H9 (cell line): ENCODE measurements at regions not wholly inside any gene's neighbourhood (a gene's known extent, or its start where the extent isn't known, plus 50 kb on each side); places are given as distances from the start of the nearest gene placed in this dataset.

ENCODE experiments used
- DNase-seq: peaks from one replicate; pipeline ENCODE4 v3.0.0-alpha.2; 2017
- H2AFZ ChIP-seq: one replicate; pipeline ENCODE4 v1.6.1; 2013; ENCODE audit warnings: mild to moderate bottlenecking, low read length, control low read depth, moderate library complexity
- H2AK5ac ChIP-seq: 2 replicates; pipeline ENCODE4 v1.6.1; 2013; ENCODE audit warnings: low read length, control low read depth, mixed read lengths; ENCODE audit not compliant: insufficient read length
- H2BK120ac ChIP-seq: one replicate; pipeline ENCODE4 v1.6.1; 2013; ENCODE audit warnings: low read depth, mild to moderate bottlenecking, low read length, control low read depth, inconsistent platforms; ENCODE audit not compliant: poor library complexity, severe bottlenecking
- H2BK12ac ChIP-seq: 2 replicates; pipeline ENCODE4 v1.6.1; 2013; ENCODE audit warnings: low read length, control low read depth, mixed read lengths, low read depth; ENCODE audit not compliant: insufficient read length
- H2BK15ac ChIP-seq: 2 replicates; pipeline ENCODE4 v1.6.1; 2013; ENCODE audit warnings: low read depth, low read length, control low read depth
- H2BK20ac ChIP-seq: one replicate; pipeline ENCODE4 v1.6.1; 2013; ENCODE audit warnings: low read depth, mild to moderate bottlenecking, low read length, control low read depth, inconsistent platforms; ENCODE audit not compliant: poor library complexity, severe bottlenecking
- H2BK5ac ChIP-seq: 2 replicates; pipeline ENCODE4 v1.6.1; 2013; ENCODE audit warnings: low read length, control low read depth, mixed read lengths; ENCODE audit not compliant: insufficient read length
- H3K14ac ChIP-seq: 2 replicates; pipeline ENCODE4 v1.6.1; 2013; ENCODE audit warnings: low read length, control low read depth; ENCODE audit not compliant: insufficient read depth
- H3K18ac ChIP-seq: 2 replicates; pipeline ENCODE4 v1.6.1; 2013; ENCODE audit warnings: low read depth, mild to moderate bottlenecking, mixed read lengths, low read length, control low read depth; ENCODE audit not compliant: insufficient read length
- H3K23ac ChIP-seq: 2 replicates; pipeline ENCODE4 v1.6.1; 2013; ENCODE audit warnings: low read length, control low read depth, mixed read lengths, low read depth; ENCODE audit not compliant: insufficient read length
- H3K23me2 ChIP-seq: 2 replicates; pipeline ENCODE4 v1.6.1; 2013; ENCODE audit warnings: low read depth, mild to moderate bottlenecking, mixed read lengths, low read length, control low read depth; ENCODE audit not compliant: insufficient read length, poor library complexity, severe bottlenecking
- H3K27ac ChIP-seq: 2 replicates; pipeline ENCODE4 v1.5.1; 2013; ENCODE audit warnings: low read length, control low read depth, mixed read lengths, low read depth; ENCODE audit not compliant: insufficient read length
- H3K27me3 ChIP-seq: 2 replicates; pipeline ENCODE4 v1.6.1; 2013; ENCODE audit warnings: low read length, control low read depth, inconsistent platforms; ENCODE audit not compliant: insufficient read depth
- H3K4ac ChIP-seq: 2 replicates; pipeline ENCODE4 v1.6.1; 2013; ENCODE audit warnings: low read depth, mild to moderate bottlenecking, control low read depth, inconsistent platforms, low read length, moderate library complexity
- H3K4me1 ChIP-seq: 2 replicates; pipeline ENCODE4 v1.6.1; 2013; ENCODE audit warnings: low read length, control low read depth, inconsistent platforms; ENCODE audit not compliant: insufficient read depth
- H3K4me2 ChIP-seq: 2 replicates; pipeline ENCODE4 v1.6.1; 2013; ENCODE audit warnings: low read length, control low read depth, mixed read lengths; ENCODE audit not compliant: insufficient read length, insufficient read depth
- H3K56ac ChIP-seq: 2 replicates; pipeline ENCODE4 v1.6.1; 2013; ENCODE audit warnings: low read depth, mild to moderate bottlenecking, mixed read lengths, low read length, control low read depth; ENCODE audit not compliant: insufficient read length
- H3K79me1 ChIP-seq: 2 replicates; pipeline ENCODE4 v1.6.1; 2013; ENCODE audit warnings: low read depth, mild to moderate bottlenecking, moderate library complexity, low read length, control low read depth, inconsistent platforms; ENCODE audit not compliant: insufficient read depth, poor library complexity, severe bottlenecking
- H3K79me2 ChIP-seq: 2 replicates; pipeline ENCODE4 v1.6.1; 2013; ENCODE audit warnings: low read length, control low read depth, inconsistent platforms; ENCODE audit not compliant: insufficient read depth
- H3K9ac ChIP-seq: 2 replicates; pipeline ENCODE4 v1.6.1; 2013; ENCODE audit warnings: low read length, control low read depth, mixed read lengths; ENCODE audit not compliant: insufficient read length; ENCODE audit errors: extremely low read depth
- H3K9me3 ChIP-seq: one replicate; pipeline ENCODE4 v1.6.1; 2013; ENCODE audit warnings: low read depth, low read length, inconsistent platforms; ENCODE audit not compliant: control insufficient read depth
- H3T11ph ChIP-seq: one replicate; pipeline ENCODE4 v1.6.1; 2013; ENCODE audit warnings: mild to moderate bottlenecking, low read length, control low read depth, inconsistent platforms
- H4K20me1 ChIP-seq: one replicate; pipeline ENCODE4 v1.6.1; 2013; ENCODE audit not compliant: control insufficient read depth, insufficient read length, insufficient read depth
- H4K5ac ChIP-seq: 2 replicates; pipeline ENCODE4 v1.6.1; 2013; ENCODE audit warnings: low read depth, mild to moderate bottlenecking, mixed read lengths, low read length, control low read depth; ENCODE audit not compliant: insufficient read length
- H4K8ac ChIP-seq: replicated peaks from 2 replicates; pipeline ENCODE4 v1.6.1; 2013; ENCODE audit warnings: low read length, control low read depth, mixed read lengths, low read depth; ENCODE audit not compliant: insufficient read length
- H4K91ac ChIP-seq: 2 replicates; pipeline ENCODE4 v1.6.1; 2013; ENCODE audit warnings: low read depth, mild to moderate bottlenecking, moderate library complexity, mixed read lengths, low read length, control low read depth; ENCODE audit not compliant: insufficient read length
- H3K27ac Mint-ChIP-seq, 3 experiments: 2 replicates in 2 of 3; 3 replicates in 1 of 3; pipeline ENCODE4 v1.8.0; 2020 to 2021; ENCODE audit warnings: mixed read lengths in 3 of 3, mild to moderate bottlenecking in 1 of 3, moderate library complexity in 1 of 3
- H3K27me3 Mint-ChIP-seq: 2 replicates; pipeline ENCODE4 v1.8.0; 2021; ENCODE audit warnings: low read depth, mild to moderate bottlenecking, moderate library complexity, mixed read lengths
- H3K36me3 Mint-ChIP-seq, 3 experiments: 2 replicates in 2 of 3; 3 replicates in 1 of 3; pipeline ENCODE4 v1.8.0; 2020 to 2021; ENCODE audit warnings: low read depth in 3 of 3, mixed read lengths in 3 of 3; ENCODE audit not compliant: insufficient read depth in 1 of 3
- H3K4me1 Mint-ChIP-seq, 2 experiments: 2 replicates each; pipeline ENCODE4 v1.8.0; 2020; ENCODE audit warnings: mixed read lengths in 2 of 2
- H3K4me3 Mint-ChIP-seq, 2 experiments: 2 replicates in 1 of 2; 3 replicates in 1 of 2; pipeline ENCODE4 v1.8.0; 2020 to 2021; ENCODE audit warnings: mild to moderate bottlenecking in 2 of 2, mixed read lengths in 2 of 2, moderate library complexity in 1 of 2
- H3K9me3 Mint-ChIP-seq, 2 experiments: 2 replicates in 1 of 2; 3 replicates in 1 of 2; pipeline ENCODE4 v1.8.0; 2020; ENCODE audit warnings: mild to moderate bottlenecking in 2 of 2, mixed read lengths in 2 of 2, moderate library complexity in 1 of 2
- CTCF ChIP-seq: fragments of 200-600 bp; sonication (generic); conservative IDR thresholded peaks from 3 replicates; pipeline ENCODE4 v1.8.0; 2021; ENCODE audit warnings: antibody characterized with exemption, mild to moderate bottlenecking
- WGBS: extraction: QIAGEN DNeasy Blood & Tissue Kit; methylation state at CpG from one replicate; pipeline ENCODE4 v1.1.7; 2013; ENCODE audit warnings: missing lambda C conversion rate, low lambda C conversion rate, mixed read lengths; ENCODE audit not compliant: insufficient read length; ENCODE audit errors: extremely low coverage; 5-methylcytosine and 5-hydroxymethylcytosine counted together

GRCh38 chr6:130565696-130566095, 199.9 kb downstream of the TMEM200A start:
- no peaks in the 10 kb centered on the region for H3K9me3 ChIP-seq
- no peak overlapping the region for H3K14ac ChIP-seq
- no peak overlapping the region for H4K8ac ChIP-seq
- no peaks in the 10 kb centered on the region for H3K23me2 ChIP-seq
- Mint-ChIP-seq H3K9me3 (peaks cover 0 to 1% of the 10 kb centered on the region in 2 experiments; a peak in 1 of 5 replicates), H3K4me1 (no peaks in the 10 kb centered on the region), H3K4me3 (no peak overlapping the region), H3K36me3 (no peaks in the 10 kb centered on the region), H3K27me3 (no peaks in the 10 kb centered on the region), H3K27ac (no peak overlapping the region)
- H2BK120ac ChIP-seq, result no peak overlapping the region
- no peak overlapping the region for H2AK5ac ChIP-seq
- no peak overlapping the region for H3K23ac ChIP-seq
- no peak overlapping the region for H4K5ac ChIP-seq
- no peak overlapping the region for H3T11ph ChIP-seq
- H3K9ac ChIP-seq, result no peak overlapping the region
- H4K20me1 ChIP-seq, result no peaks in the 10 kb centered on the region
- no peak overlapping the region for H2BK20ac ChIP-seq
- WGBS, result no CpG with 5 or more reads among the region's 2 CpGs
- no peak overlapping the region for H2AFZ ChIP-seq
- no peak overlapping the region for H3K27ac ChIP-seq
- no peaks in the 10 kb centered on the region for H3K79me1 ChIP-seq
- H3K4ac ChIP-seq, result no peak overlapping the region
- no peak for DNase-seq
- no peak overlapping the region for H3K4me2 ChIP-seq
- H3K27me3 ChIP-seq, result no peaks in the 10 kb centered on the region
- H2BK12ac ChIP-seq, result no peak overlapping the region
- no peaks in the 10 kb centered on the region for H3K4me1 ChIP-seq
- no peak for TF ChIP-seq CTCF
- no peak overlapping the region for H2BK15ac ChIP-seq
- no peak overlapping the region for H3K56ac ChIP-seq
- H3K18ac ChIP-seq, result no peak overlapping the region
- H3K79me2 ChIP-seq, result no peaks in the 10 kb centered on the region
- H4K91ac ChIP-seq, result no peak overlapping the region
- H2BK5ac ChIP-seq, result no peak overlapping the region
